H1 (cell line): ENCODE measurements at regions not wholly inside any gene's neighbourhood (a gene's known extent, or its start where the extent isn't known, plus 50 kb on each side); places are given as distances from the start of the nearest gene placed in this dataset.

Experiments used
- ASH2L ChIP-seq: fragments of 200-600, 300-600 bp; sonication (generic); IDR thresholded peaks from one replicate; pipeline ENCODE4 v1.7.1; 2017; ENCODE audit warnings: low read length
- PHF8 ChIP-seq: fragments of 200-600 bp; sonication (generic); conservative IDR thresholded peaks from 2 replicates; pipeline ENCODE4 v1.7.1; 2012; ENCODE audit warnings: low read depth, mild to moderate bottlenecking, inconsistent platforms, low read length, moderate library complexity
- TF ChIP-seq, protein P1 (sequence below): fragments of 300-600 bp; sonication (generic); IDR thresholded peaks from 2 replicates; pipeline ENCODE4 v1.7.1; 2012; ENCODE audit warnings: low read length, moderate library complexity, mild to moderate bottlenecking, inconsistent platforms; ENCODE audit not compliant: insufficient replicate concordance

DNA sequence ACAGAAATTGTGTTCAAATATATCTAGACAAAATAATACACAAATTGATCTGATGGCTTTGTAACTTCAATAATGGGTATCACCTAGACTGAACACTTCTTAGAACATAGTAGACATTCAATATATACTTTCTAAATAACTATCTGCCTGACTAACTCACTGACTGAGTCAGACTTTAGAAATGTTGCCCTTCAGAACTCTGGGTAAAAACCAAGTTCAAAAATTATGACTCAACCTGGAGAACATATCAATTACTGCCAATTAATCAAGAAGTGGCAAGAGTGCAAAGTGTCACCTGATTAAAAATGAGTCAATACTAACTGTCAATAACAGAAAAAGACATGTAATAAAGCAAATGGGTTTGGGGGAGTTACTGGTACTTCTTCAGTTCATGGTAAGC is 144.6 kb upstream of the TMCO5A start (continued):
- TF ChIP-seq, protein P1, sequence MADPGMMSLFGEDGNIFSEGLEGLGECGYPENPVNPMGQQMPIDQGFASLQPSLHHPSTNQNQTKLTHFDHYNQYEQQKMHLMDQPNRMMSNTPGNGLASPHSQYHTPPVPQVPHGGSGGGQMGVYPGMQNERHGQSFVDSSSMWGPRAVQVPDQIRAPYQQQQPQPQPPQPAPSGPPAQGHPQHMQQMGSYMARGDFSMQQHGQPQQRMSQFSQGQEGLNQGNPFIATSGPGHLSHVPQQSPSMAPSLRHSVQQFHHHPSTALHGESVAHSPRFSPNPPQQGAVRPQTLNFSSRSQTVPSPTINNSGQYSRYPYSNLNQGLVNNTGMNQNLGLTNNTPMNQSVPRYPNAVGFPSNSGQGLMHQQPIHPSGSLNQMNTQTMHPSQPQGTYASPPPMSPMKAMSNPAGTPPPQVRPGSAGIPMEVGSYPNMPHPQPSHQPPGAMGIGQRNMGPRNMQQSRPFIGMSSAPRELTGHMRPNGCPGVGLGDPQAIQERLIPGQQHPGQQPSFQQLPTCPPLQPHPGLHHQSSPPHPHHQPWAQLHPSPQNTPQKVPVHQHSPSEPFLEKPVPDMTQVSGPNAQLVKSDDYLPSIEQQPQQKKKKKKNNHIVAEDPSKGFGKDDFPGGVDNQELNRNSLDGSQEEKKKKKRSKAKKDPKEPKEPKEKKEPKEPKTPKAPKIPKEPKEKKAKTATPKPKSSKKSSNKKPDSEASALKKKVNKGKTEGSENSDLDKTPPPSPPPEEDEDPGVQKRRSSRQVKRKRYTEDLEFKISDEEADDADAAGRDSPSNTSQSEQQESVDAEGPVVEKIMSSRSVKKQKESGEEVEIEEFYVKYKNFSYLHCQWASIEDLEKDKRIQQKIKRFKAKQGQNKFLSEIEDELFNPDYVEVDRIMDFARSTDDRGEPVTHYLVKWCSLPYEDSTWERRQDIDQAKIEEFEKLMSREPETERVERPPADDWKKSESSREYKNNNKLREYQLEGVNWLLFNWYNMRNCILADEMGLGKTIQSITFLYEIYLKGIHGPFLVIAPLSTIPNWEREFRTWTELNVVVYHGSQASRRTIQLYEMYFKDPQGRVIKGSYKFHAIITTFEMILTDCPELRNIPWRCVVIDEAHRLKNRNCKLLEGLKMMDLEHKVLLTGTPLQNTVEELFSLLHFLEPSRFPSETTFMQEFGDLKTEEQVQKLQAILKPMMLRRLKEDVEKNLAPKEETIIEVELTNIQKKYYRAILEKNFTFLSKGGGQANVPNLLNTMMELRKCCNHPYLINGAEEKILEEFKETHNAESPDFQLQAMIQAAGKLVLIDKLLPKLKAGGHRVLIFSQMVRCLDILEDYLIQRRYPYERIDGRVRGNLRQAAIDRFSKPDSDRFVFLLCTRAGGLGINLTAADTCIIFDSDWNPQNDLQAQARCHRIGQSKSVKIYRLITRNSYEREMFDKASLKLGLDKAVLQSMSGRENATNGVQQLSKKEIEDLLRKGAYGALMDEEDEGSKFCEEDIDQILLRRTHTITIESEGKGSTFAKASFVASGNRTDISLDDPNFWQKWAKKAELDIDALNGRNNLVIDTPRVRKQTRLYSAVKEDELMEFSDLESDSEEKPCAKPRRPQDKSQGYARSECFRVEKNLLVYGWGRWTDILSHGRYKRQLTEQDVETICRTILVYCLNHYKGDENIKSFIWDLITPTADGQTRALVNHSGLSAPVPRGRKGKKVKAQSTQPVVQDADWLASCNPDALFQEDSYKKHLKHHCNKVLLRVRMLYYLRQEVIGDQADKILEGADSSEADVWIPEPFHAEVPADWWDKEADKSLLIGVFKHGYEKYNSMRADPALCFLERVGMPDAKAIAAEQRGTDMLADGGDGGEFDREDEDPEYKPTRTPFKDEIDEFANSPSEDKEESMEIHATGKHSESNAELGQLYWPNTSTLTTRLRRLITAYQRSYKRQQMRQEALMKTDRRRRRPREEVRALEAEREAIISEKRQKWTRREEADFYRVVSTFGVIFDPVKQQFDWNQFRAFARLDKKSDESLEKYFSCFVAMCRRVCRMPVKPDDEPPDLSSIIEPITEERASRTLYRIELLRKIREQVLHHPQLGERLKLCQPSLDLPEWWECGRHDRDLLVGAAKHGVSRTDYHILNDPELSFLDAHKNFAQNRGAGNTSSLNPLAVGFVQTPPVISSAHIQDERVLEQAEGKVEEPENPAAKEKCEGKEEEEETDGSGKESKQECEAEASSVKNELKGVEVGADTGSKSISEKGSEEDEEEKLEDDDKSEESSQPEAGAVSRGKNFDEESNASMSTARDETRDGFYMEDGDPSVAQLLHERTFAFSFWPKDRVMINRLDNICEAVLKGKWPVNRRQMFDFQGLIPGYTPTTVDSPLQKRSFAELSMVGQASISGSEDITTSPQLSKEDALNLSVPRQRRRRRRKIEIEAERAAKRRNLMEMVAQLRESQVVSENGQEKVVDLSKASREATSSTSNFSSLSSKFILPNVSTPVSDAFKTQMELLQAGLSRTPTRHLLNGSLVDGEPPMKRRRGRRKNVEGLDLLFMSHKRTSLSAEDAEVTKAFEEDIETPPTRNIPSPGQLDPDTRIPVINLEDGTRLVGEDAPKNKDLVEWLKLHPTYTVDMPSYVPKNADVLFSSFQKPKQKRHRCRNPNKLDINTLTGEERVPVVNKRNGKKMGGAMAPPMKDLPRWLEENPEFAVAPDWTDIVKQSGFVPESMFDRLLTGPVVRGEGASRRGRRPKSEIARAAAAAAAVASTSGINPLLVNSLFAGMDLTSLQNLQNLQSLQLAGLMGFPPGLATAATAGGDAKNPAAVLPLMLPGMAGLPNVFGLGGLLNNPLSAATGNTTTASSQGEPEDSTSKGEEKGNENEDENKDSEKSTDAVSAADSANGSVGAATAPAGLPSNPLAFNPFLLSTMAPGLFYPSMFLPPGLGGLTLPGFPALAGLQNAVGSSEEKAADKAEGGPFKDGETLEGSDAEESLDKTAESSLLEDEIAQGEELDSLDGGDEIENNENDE = no peak
- TF ChIP-seq PHF8 (no peak), ASH2L (no peak)
